Endodermal cell (in vitro differentiated cells): ENCODE measurements at regions not wholly inside any gene's neighbourhood (a gene's known extent, or its start where the extent isn't known, plus 50 kb on each side); places are given as distances from the start of the nearest gene placed in this dataset.

Experiments used
- DNase-seq: peaks from one replicate; pipeline ENCODE4 v3.0.0-alpha.2; 2017
- H3K27ac ChIP-seq: 2 replicates; pipeline ENCODE4 v1.5.1; 2013; ENCODE audit warnings: mild to moderate bottlenecking, low read depth, low read length, moderate library complexity
- H3K27me3 ChIP-seq: 2 replicates; pipeline ENCODE4 v1.6.1; 2013; ENCODE audit warnings: mild to moderate bottlenecking, low read length, moderate library complexity; ENCODE audit not compliant: insufficient read depth, control insufficient read depth, poor library complexity, severe bottlenecking
- H3K36me3 ChIP-seq: 2 replicates; pipeline ENCODE4 v1.7.0; 2013; ENCODE audit warnings: mild to moderate bottlenecking, low read length, moderate library complexity; ENCODE audit not compliant: control insufficient read depth, insufficient read depth
- H3K4me1 ChIP-seq: one replicate; pipeline ENCODE4 v1.7.0; 2013; ENCODE audit warnings: low read length; ENCODE audit not compliant: control insufficient read depth, insufficient read depth
- H3K4me3 ChIP-seq: 2 replicates; pipeline ENCODE4 v1.5.1; 2013; ENCODE audit warnings: mild to moderate bottlenecking, low read length, moderate library complexity
- H3K9ac ChIP-seq: 2 replicates; pipeline ENCODE4 v1.6.1; 2013; ENCODE audit warnings: mild to moderate bottlenecking, low read length, moderate library complexity; ENCODE audit not compliant: poor library complexity, severe bottlenecking; ENCODE audit errors: extremely low read depth
- H3K9me3 ChIP-seq: 2 replicates; pipeline ENCODE4 v1.6.1; 2013; ENCODE audit warnings: mild to moderate bottlenecking, low read length, moderate library complexity; ENCODE audit not compliant: control insufficient read depth
- H3K27ac Mint-ChIP-seq: 2 replicates; pipeline ENCODE4 v1.8.0; 2020; ENCODE audit warnings: mixed read lengths
- H3K27me3 Mint-ChIP-seq: 2 replicates; pipeline ENCODE4 v1.8.0; 2021; ENCODE audit warnings: mild to moderate bottlenecking, mixed read lengths; ENCODE audit not compliant: insufficient read depth
- H3K36me3 Mint-ChIP-seq: 2 replicates; pipeline ENCODE4 v1.8.0; 2020; ENCODE audit warnings: low read depth, mixed read lengths
- H3K4me1 Mint-ChIP-seq: 2 replicates; pipeline ENCODE4 v1.8.0; 2020; ENCODE audit warnings: mixed read lengths
- H3K4me3 Mint-ChIP-seq: 2 replicates; pipeline ENCODE4 v1.8.0; 2020; ENCODE audit warnings: mild to moderate bottlenecking, moderate library complexity, mixed read lengths
- H3K9me3 Mint-ChIP-seq: 2 replicates; pipeline ENCODE4 v1.8.0; 2020; ENCODE audit warnings: mild to moderate bottlenecking, mixed read lengths
- WGBS, 2 experiments: methylation state at CpG; one replicate each; pipeline versions ENCODE4 v1.1.5 to v1.1.7; 2013; ENCODE audit warnings: missing lambda C conversion rate in 2 of 2, mixed read lengths in 1 of 2; ENCODE audit not compliant: insufficient coverage in 1 of 2, insufficient read length in 1 of 2; 5-methylcytosine and 5-hydroxymethylcytosine counted together
- TF ChIP-seq, protein P1 (sequence below): fragments of 200-600 bp; sonication (generic); conservative IDR thresholded peaks from 2 replicates; pipeline ENCODE4 v1.5.0; 2021; ENCODE audit warnings: antibody characterized with exemption, mild to moderate bottlenecking

DNA sequence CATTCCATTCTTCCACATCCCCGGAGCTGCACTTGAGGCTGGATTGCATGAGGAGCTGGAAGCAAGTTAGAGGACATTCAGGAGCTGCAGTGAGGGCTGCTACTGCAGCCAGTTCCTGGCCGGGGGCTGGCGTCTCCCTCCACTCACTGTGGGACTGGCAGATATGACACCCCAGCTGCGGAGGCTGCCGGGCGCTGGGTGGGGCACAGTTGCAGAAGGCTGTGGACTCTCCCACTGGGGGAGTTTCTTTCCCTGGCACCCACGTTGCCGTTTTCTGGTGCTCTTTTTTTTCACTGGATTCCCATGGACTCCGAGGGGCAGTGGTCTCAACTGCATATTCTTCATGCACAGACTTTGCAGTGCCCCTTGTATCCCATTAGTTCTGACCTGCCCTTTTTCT is 351.1 kb upstream of the AJAP1 start:
- H3K9me3 Mint-ChIP-seq = peaks cover 57% of the 10 kb centered on the region
- no peaks in the 10 kb centered on the region for H3K4me1 Mint-ChIP-seq
- 89 to 93% methylated on average over 6 to 9 of the region's 9 CpGs for WGBS, 2 experiments
- H3K27me3 Mint-ChIP-seq = peaks cover 5% of the 10 kb centered on the region
- no peak overlapping the region for H3K4me3 Mint-ChIP-seq
- Histone ChIP-seq H3K9me3 (no peaks in the 10 kb centered on the region), H3K4me3 (no peak overlapping the region), H3K9ac (no peak overlapping the region), H3K36me3 (no peaks in the 10 kb centered on the region), H3K4me1 (no peaks in the 10 kb centered on the region), H3K27ac (no peak overlapping the region), H3K27me3 (no peaks in the 10 kb centered on the region)
- no peaks in the 10 kb centered on the region for H3K36me3 Mint-ChIP-seq
- DNase-seq = no peak
- TF ChIP-seq, protein P1, sequence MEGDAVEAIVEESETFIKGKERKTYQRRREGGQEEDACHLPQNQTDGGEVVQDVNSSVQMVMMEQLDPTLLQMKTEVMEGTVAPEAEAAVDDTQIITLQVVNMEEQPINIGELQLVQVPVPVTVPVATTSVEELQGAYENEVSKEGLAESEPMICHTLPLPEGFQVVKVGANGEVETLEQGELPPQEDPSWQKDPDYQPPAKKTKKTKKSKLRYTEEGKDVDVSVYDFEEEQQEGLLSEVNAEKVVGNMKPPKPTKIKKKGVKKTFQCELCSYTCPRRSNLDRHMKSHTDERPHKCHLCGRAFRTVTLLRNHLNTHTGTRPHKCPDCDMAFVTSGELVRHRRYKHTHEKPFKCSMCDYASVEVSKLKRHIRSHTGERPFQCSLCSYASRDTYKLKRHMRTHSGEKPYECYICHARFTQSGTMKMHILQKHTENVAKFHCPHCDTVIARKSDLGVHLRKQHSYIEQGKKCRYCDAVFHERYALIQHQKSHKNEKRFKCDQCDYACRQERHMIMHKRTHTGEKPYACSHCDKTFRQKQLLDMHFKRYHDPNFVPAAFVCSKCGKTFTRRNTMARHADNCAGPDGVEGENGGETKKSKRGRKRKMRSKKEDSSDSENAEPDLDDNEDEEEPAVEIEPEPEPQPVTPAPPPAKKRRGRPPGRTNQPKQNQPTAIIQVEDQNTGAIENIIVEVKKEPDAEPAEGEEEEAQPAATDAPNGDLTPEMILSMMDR = no peak
- no peak overlapping the region for H3K27ac Mint-ChIP-seq

DNA sequence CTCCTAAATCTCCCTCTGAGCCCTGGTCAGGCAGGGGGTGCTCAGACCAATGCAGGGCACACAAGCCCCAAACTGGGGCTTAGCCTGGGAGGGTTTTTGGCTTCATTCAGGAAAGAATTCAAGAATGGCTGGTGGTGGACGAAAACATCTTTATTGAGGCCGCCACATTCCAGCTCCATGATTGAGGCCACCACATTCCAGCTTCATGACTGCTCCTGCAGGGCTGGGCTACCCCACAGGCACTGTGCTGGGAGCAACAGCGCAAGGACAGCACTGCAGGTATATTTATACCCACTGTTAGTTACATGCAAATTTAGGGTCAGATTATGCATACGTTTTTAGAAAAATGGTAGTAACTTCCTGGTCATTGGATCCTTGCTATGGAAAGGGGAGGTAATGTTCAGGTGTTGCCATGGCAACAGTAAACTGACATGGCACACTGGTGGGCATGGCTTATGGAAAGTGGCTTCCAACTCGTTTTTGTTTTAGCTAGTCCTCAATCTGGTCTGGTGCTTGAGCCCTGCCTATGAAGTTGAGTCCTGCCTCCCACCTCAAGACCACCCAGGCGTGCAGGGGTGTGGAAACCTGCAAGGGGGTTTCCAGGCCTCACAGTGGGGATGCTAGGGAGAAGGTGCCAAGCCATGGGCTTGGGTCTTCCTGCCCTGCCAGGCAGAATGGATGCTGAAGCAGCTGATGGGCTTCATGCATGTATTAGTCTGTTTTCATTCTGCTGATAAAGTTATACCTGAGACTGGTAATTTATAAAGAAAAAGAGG is 348.7 kb upstream of the AJAP1 start:
- H3K27me3 Mint-ChIP-seq = peaks cover 5% of the 10 kb centered on the region
- WGBS, 2 experiments = 83 to 92% methylated on average over 4 to 6 of the region's 6 CpGs

DNA sequence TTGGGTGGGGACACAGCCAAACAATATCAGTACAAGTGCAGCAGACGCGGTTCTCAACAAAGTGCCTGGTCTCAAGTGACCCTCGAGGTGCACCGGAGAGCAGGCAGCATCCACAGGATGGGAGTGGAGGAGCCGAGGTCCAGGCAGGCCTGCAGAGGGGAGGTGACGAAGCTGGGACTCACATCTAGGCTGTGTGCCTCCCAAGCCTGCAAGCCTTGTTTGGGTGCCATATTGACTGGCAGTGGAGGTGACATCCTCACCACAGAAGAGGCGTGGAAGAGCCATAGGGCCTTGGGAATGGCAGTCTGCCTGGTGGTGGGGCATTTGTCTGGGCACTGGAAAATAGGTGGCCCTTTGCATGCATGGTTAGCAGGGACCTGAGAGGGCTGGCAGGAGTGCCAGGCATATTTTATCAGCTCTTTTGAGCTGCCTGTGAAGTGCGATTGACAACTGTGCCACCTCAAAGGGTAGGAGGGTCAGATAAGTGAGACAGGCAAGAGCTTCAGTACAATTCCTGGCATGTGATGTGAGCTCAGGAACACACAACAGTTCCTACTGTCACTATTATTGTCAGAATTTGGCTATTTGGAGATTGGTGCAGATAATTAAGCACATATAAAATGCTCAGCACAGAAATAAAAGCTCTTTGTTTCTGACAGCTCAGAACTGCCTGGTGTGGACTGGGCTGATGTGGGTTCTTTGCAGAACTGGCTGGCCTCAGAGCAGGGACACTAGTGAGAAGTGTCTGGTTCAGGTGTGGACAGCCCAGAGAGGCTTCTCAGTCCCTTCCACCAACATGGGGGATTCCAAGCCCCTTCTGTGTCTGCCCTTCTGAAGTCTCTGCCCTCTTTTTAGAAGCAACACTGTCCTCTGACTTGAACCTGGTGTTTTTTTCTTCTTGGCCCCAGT is 347.6 kb upstream of the AJAP1 start:
- 91 to 93% methylated on average over 6 to 8 of the region's 8 CpGs for WGBS, 2 experiments
- H3K36me3 Mint-ChIP-seq = no peaks in the 10 kb centered on the region
- no peaks in the 10 kb centered on the region for H3K27me3 ChIP-seq
- peaks cover 60% of the 10 kb centered on the region for H3K9me3 Mint-ChIP-seq
- TF ChIP-seq, protein P1 = no peak
- peaks cover under 1% of the 10 kb centered on the region for H3K9me3 ChIP-seq
- H3K27me3 Mint-ChIP-seq = peaks cover 5% of the 10 kb centered on the region
- no peaks in the 10 kb centered on the region for H3K36me3 ChIP-seq
- no peak overlapping the region for H3K9ac ChIP-seq
- no peak overlapping the region for H3K4me3 Mint-ChIP-seq
- H3K4me1 ChIP-seq = no peaks in the 10 kb centered on the region
- peak; percentile 24 for DNase-seq
- H3K4me1 Mint-ChIP-seq = no peaks in the 10 kb centered on the region
- no peak overlapping the region for H3K27ac Mint-ChIP-seq
- no peak overlapping the region for H3K4me3 ChIP-seq
- no peak overlapping the region for H3K27ac ChIP-seq

More for the DNA sequence above, 348.7 kb upstream of the AJAP1 start:
- no peaks in the 10 kb centered on the region for H3K9me3 ChIP-seq
- Mint-ChIP-seq H3K27ac (no peak overlapping the region), H3K36me3 (no peaks in the 10 kb centered on the region), H3K4me1 (no peaks in the 10 kb centered on the region), H3K9me3 (peaks cover 53% of the 10 kb centered on the region), H3K4me3 (no peak overlapping the region)
- TF ChIP-seq, protein P1 = no peak
- H3K4me3 ChIP-seq = no peak overlapping the region
- H3K27me3 ChIP-seq = no peaks in the 10 kb centered on the region
- H3K9ac ChIP-seq = no peak overlapping the region
- no peaks in the 10 kb centered on the region for H3K36me3 ChIP-seq
- H3K4me1 ChIP-seq = no peaks in the 10 kb centered on the region
- DNase-seq = peak; percentile 13
- no peak overlapping the region for H3K27ac ChIP-seq
